ENCODE measurements at regions not wholly inside any gene's neighbourhood (a gene's known extent, or its start where the extent isn't known, plus 50 kb on each side); places are given as distances from the start of the nearest gene placed in this dataset.

DNA sequence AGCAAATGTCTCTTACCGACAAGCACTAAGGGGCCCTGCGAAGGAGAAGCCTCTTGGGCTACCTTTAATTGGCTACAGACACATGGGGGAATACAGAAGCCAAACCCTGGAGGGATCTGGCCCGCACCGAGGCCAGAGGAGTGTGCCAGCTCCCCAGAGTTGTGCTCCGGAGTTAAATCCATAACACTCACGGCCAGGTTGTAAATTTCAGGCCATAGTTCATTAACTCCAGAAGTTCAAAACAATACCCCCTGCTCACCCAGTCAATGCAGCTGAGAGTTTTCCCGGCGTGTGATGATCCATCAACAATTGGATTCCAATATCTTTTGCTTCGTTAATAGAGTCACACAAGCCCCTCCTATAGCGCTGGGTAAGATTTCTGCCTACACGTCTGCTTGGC lies 371.5 kb downstream of the NXPE2 start:
- Histone ChIP-seq H3K27me3 (peaks cover 0 to 4% (median 0%) of the 10 kb centered on the region in 7 donors), H3K27ac (no peak overlapping the region), H3K9me3 (no peaks in the 10 kb centered on the region), H3K4me3 (no peak overlapping the region), H3K4me1 (peaks cover 0 to 2% (median 0%) of the 10 kb centered on the region in 9 donors), H3K36me3 (no peaks in the 10 kb centered on the region)
- no peak for TF ChIP-seq CTCF (IDR thresholded peaks at IDR 0.05)
- 89% methylated on average over 11 of the region's 11 CpGs for WGBS, 2 donors
- intact Hi-C loops (cut with DNase I) = no loop called here
- ATAC-seq = no peak
- no peak for DNase-seq

DNA sequence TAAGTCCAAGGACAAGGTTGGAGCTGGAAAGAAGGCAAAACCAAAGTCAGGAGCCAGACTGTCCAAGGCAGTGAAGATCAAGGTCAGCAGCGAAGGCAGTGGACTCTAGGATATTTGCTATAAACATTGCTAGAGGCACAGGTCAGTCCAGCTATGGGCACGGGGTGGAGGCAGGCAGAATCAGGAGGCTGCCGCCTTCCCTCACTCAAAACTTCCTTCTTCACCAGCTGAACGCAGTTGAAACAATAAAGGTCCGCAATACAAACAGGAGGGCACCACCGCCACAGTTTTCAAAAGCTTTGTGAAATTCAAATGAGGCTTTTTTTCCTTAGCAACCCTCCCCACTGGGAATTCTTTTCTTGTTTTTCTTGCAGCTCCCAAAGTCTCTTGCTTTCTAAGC lies 372.4 kb downstream of the NXPE2 start:
- TF ChIP-seq CTCF (IDR thresholded peaks at IDR 0.05) = no peak

DNA sequence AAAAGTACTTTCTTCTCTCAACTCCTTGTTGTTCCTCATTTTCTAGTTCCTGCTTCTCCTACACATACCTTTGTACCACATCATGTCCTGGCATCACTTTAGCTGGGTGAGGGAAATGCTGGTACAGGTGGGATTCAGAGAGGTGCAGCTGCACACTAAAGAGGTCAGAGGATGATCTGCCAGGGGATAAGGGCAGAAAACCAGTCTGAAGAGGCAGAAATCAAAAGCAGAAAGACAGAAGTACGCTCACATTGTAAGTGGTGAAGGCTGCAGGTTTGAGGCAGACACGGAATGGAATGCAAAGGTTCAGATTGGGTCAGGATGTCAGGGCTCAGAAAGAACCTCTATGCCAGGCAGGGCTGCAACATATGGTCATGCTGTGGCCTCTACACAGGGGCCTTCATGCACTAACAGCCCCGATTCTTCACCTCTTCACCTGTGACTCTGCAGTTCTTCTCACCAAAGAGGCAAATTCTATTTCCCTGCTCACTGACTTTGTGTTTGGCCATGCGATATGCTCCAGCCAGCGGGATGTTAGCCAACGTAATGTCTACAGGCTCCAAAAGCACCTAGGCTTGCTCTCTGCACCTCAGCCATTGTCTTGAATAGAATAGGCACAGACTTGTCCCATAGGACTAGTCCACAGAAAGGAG lies 373.7 kb downstream of the NXPE2 start:
- Histone ChIP-seq H3K4me1 (peaks cover 0 to 7% (median 0%) of the 10 kb centered on the region in 9 donors), H3K27me3 (peaks cover 0 to 4% (median 0%) of the 10 kb centered on the region in 7 donors), H3K27ac (no peak overlapping the region), H3K9me3 (peaks cover 0 to 18% (median 7%) of the 10 kb centered on the region in 11 donors), H3K4me3 (no peak overlapping the region), H3K36me3 (no peaks in the 10 kb centered on the region)
- ATAC-seq = no peak
- TF ChIP-seq CTCF (IDR thresholded peaks at IDR 0.05) = no peak
- no peak for DNase-seq
- intact Hi-C loops (cut with DNase I) = no loop called here
- 76 to 84% methylated on average over 6 of the region's 6 CpGs for WGBS, 2 donors

More for the DNA sequence above, 372.4 kb downstream of the NXPE2 start:
- H3K27me3 ChIP-seq = peaks cover 0 to 4% (median 0%) of the 10 kb centered on the region in 7 donors
- intact Hi-C loops (cut with DNase I) = no loop called here
- peaks cover 0 to 5% (median 0%) of the 10 kb centered on the region in 11 donors for H3K9me3 ChIP-seq
- H3K27ac ChIP-seq = no peak overlapping the region
- H3K4me3 ChIP-seq = no peak overlapping the region
- no peak for ATAC-seq
- no peak for DNase-seq
- peaks cover 0 to 7% (median 0%) of the 10 kb centered on the region in 9 donors for H3K4me1 ChIP-seq
- H3K36me3 ChIP-seq = no peaks in the 10 kb centered on the region
- 64 to 69% methylated on average over 6 of the region's 6 CpGs for WGBS, 2 donors

- WGBS, 2 donors = 77 to 83% methylated on average over 9 of the region's 9 CpGs
- TF ChIP-seq CTCF (IDR thresholded peaks at IDR 0.05) = no peak
- no peak overlapping the region for H3K4me3 ChIP-seq
- DNase-seq (no peak), ATAC-seq (no peak)
- H3K9me3 ChIP-seq = peaks cover 0 to 21% (median 7%) of the 10 kb centered on the region in 11 donors
- intact Hi-C loops (cut with DNase I) = no loop called here
- no peaks in the 10 kb centered on the region for H3K36me3 ChIP-seq
- peaks cover 0 to 4% (median 0%) of the 10 kb centered on the region in 7 donors for H3K27me3 ChIP-seq
- H3K4me1 ChIP-seq = peaks cover 0 to 7% (median 0%) of the 10 kb centered on the region in 9 donors
- H3K27ac ChIP-seq = no peak overlapping the region
These were observed 374.3 kb downstream of the NXPE2 start for GRCh38 chr11:115052601-115053000.

Data from heart right ventricle (tissue), 16 donors.